MCF 10A (cell line): ENCODE measurements at regions not wholly inside any gene's neighbourhood (a gene's known extent, or its start where the extent isn't known, plus 50 kb on each side); places are given as distances from the start of the nearest gene placed in this dataset.

Experiments used
- BruUV-seq: library from RNA; stranded (reverse); fragments of 400-500 nt; replicated peaks from 2 replicates; lab custom pipeline; 2021; lab: Mats Ljungman, UMichigan
- CTCF ChIA-PET: fragments of 300-600 bp; sonication (Branson Sonifier 250); formaldehyde crosslinking; extraction: SDS; loops from one replicate; lab custom pipeline; 2021; ENCODE audit warnings: antibody characterized with exemption, inconsistent platforms; lab: Yijun Ruan, JAX
- POLR2A ChIA-PET: fragments of 300-600, 350-650 bp; sonication (Branson Sonifier 250); formaldehyde crosslinking; extraction: SDS; loops from one replicate; lab custom pipeline; 2020; ENCODE audit warnings: antibody characterized with exemption, inconsistent platforms; lab: Yijun Ruan, JAX
- DNase-seq: peaks from one replicate; pipeline ENCODE4 v3.0.0-alpha.2; 2018; ENCODE audit not compliant: unreplicated experiment
- H3K27ac Mint-ChIP-seq: one replicate; pipeline ENCODE4 v1.8.0; 2022; ENCODE audit warnings: mild to moderate bottlenecking, low read depth, mixed read lengths; ENCODE audit not compliant: unreplicated experiment
- H3K27me3 Mint-ChIP-seq: one replicate; pipeline ENCODE4 v1.8.0; 2022; ENCODE audit warnings: mixed read lengths; ENCODE audit not compliant: insufficient read depth, unreplicated experiment
- H3K36me3 Mint-ChIP-seq: one replicate; pipeline ENCODE4 v1.8.0; 2022; ENCODE audit warnings: mild to moderate bottlenecking, moderate library complexity, mixed read lengths; ENCODE audit not compliant: insufficient read depth, unreplicated experiment
- H3K4me1 Mint-ChIP-seq: one replicate; pipeline ENCODE4 v1.8.0; 2022; ENCODE audit warnings: mixed read lengths; ENCODE audit not compliant: insufficient read depth, unreplicated experiment
- H3K4me3 Mint-ChIP-seq: one replicate; pipeline ENCODE4 v1.8.0; 2022; ENCODE audit warnings: mild to moderate bottlenecking, moderate library complexity, mixed read lengths; ENCODE audit not compliant: unreplicated experiment
- H3K9me3 Mint-ChIP-seq: one replicate; pipeline ENCODE4 v1.8.0; 2022; ENCODE audit warnings: mixed read lengths; ENCODE audit not compliant: unreplicated experiment
- CTCF ChIP-seq: fragments of 200-600 bp; IDR thresholded peaks from one replicate; pipeline ENCODE4 v1.8.0; 2022; ENCODE audit warnings: antibody characterized with exemption, mild to moderate bottlenecking; ENCODE audit not compliant: unreplicated experiment
- intact Hi-C: fragments of 100-400 bp; cut with micrococcal nuclease; formaldehyde crosslinking; loops from 2 replicates; pipeline ENCODE4 v1.14.1; 2022

GRCh38 chrX:16466640-16467432 is 183.1 kb upstream of the S100G start:
- Mint-ChIP-seq H3K4me3 (no peak overlapping the region), H3K27me3 (peaks cover 60% of the 10 kb centered on the region), H3K27ac (no peak overlapping the region), H3K4me1 (peaks cover 8% of the 10 kb centered on the region), H3K9me3 (no peaks in the 10 kb centered on the region), H3K36me3 (no peaks in the 10 kb centered on the region)
- intact Hi-C loops = no loop called here
- BruUV-seq = no TSS peak
- POLR2A ChIA-PET = interaction anchor here (0.6 to 1.3 kb wide), 2 partner anchors 12 to 18 kb away, joined by 4 read pairs; no protein-coding TSS in a partner anchor
- DNase-seq = peak; percentile 64
- CTCF ChIA-PET = interaction anchor here (1.0 to 1.5 kb wide), 3 partner anchors 19 to 209 kb away, joined by 3 to 8 read pairs (median 3); no protein-coding TSS in a partner anchor
- no peak for TF ChIP-seq CTCF

- DNase-seq = no peak
- intact Hi-C loops = no loop called here
- BruUV-seq = no TSS peak
- no peaks in the 10 kb centered on the region for H3K9me3 Mint-ChIP-seq
- CTCF ChIA-PET = interaction anchor here (0.6 to 0.8 kb wide), 4 partner anchors 10 to 1070 kb away, joined by 3 to 4 read pairs (median 4); no protein-coding TSS in a partner anchor
- H3K4me3 Mint-ChIP-seq = no peak overlapping the region
- no peaks in the 10 kb centered on the region for H3K36me3 Mint-ChIP-seq
- H3K27ac Mint-ChIP-seq = no peak overlapping the region
- POLR2A ChIA-PET = no interaction called here
- H3K27me3 Mint-ChIP-seq = peaks cover 52% of the 10 kb centered on the region
- peaks cover 8% of the 10 kb centered on the region for H3K4me1 Mint-ChIP-seq
- TF ChIP-seq CTCF = no peak
Measured at GRCh38 chrX:16469870-16470269, 180.1 kb upstream of the S100G start.

DNA sequence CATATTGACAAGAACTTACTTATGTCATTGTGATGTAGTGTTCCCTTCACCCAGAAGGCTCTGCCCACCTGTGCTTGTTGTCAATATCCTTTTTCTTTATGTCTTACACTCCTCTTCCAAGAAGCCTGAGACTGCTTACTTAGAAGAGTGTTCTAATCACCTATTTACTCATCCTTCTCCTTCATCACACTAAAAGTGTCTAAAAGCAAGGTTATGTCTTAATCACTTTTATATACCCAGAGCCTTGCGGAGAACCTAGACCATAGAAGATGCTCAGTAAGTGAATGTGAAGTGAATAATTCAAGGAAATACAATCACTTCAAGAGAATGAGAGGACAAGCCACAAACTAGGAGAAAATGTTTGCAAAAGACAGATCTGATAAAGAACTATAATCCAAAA is 177.6 kb upstream of the S100G start:
- Mint-ChIP-seq H3K4me3 (no peak overlapping the region), H3K27ac (no peak overlapping the region), H3K9me3 (no peaks in the 10 kb centered on the region), H3K4me1 (no peaks in the 10 kb centered on the region), H3K27me3 (peaks cover 56% of the 10 kb centered on the region), H3K36me3 (no peaks in the 10 kb centered on the region)
- ChIA-PET CTCF (interaction anchor here (0.6 to 2.6 kb wide), 2 partner anchors 36 to 696 kb away, joined by 4 to 8 read pairs; no protein-coding TSS in a partner anchor), POLR2A (no interaction called here)
- TF ChIP-seq CTCF = no peak
- intact Hi-C loops = no loop called here
- no TSS peak for BruUV-seq
- DNase-seq = no peak

GRCh38 chrX:16474511-16474910 is 175.4 kb upstream of the S100G start:
- Mint-ChIP-seq H3K4me1 (peaks cover 7% of the 10 kb centered on the region), H3K27me3 (peaks cover 37% of the 10 kb centered on the region), H3K9me3 (no peaks in the 10 kb centered on the region), H3K4me3 (no peak overlapping the region), H3K36me3 (no peaks in the 10 kb centered on the region), H3K27ac (no peak overlapping the region)
- CTCF ChIA-PET = interaction anchor here (0.6 to 1.1 kb wide), 2 partner anchors 29 to 73 kb away, joined by 3 to 4 read pairs; no protein-coding TSS in a partner anchor
- BruUV-seq = no TSS peak
- no peak for DNase-seq
- intact Hi-C loops = no loop called here
- no peak for TF ChIP-seq CTCF
- POLR2A ChIA-PET = no interaction called here
